GM18505 (cell line): ENCODE measurements at regions not wholly inside any gene's neighbourhood (a gene's known extent, or its start where the extent isn't known, plus 50 kb on each side); places are given as distances from the start of the nearest gene placed in this dataset.

ENCODE experiments used
- ATAC-seq: cut with Tn5 transposase; IDR thresholded peaks from one replicate; pipeline ENCODE4 v1.9.1; 2021; ENCODE audit not compliant: unreplicated experiment
- POLR2A ChIP-seq: IDR thresholded peaks from 4 replicates; pipeline ENCODE4 v1.6.1; 2011; ENCODE audit warnings: borderline replicate concordance; ENCODE audit not compliant: insufficient read depth, insufficient read length; ENCODE audit errors: extremely low read depth

GRCh38 chr5:156000115-156000514, 326.8 kb upstream of the SGCD start:
- no peak for ATAC-seq
- no peak for TF ChIP-seq POLR2A

DNA sequence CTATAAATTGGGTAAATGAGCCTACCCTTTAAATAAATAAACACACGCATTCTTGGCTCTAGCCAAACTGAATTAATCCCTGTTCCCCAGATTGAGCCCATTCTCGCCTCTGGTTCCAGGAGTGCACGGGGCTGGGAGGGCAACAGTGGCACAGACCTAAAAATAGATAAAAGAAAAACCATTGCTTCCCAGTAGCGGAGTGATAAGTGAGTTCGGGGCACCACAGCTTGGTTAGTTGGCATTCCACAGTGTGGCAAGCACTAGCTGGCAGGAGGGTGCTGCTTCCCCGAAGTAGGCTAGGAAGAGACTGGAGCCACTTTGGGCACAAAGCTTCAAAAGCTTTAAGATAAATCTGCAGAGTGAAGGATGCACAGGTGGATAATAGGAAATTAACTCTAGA, 322.2 kb upstream of the SGCD start:
- TF ChIP-seq POLR2A = no peak
- ATAC-seq = no peak

DNA sequence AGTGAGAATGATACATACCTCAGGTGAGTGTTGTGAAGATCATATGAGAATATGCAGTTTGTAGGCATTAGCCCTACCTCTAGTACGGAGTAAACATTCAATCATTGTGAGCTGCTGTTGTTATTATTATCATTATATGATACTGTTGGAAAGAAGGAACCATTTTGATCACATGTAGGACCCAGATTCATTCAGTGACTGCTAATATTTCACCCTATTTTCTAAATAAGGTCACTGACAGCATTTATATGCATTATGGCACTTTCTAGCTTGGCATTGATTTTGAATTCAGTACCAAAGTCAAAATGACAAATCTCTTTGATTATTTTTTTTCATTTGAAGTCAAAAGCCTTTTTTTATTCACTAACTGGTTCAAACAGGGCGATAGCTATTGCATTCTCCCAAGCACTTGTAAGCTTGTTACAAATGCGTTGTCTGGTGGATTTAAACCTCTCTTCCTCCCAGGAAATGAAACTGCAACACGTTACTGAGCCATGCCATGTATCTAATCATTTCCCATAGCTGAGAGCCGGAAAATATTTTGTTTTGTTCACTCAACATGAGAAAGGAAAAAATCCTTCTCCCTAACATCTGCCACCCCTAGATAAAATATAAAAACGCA, 320.8 kb upstream of the SGCD start:
- ATAC-seq = no peak
- TF ChIP-seq POLR2A = no peak

DNA sequence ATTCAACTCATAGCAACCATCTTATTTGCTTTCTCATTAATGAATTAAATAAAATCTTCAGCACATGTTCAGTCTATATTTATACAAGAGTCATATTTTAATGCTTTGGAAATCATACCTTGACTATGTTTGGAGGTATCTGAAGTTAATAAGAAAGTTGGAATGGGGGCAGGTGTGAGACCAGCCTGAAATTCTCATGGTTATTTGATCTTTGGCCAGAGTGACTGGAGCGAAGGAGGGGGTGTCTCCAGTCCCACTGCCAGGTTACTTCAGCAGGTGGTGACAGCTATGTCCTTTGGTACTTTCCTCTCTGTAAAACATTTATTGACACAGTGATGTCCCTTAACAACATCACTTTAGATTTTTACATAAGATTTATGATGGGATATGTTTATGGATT, 318.1 kb upstream of the SGCD start:
- ATAC-seq = no peak
- no peak for TF ChIP-seq POLR2A

- no peak for ATAC-seq
- no peak for TF ChIP-seq POLR2A
Measured at GRCh38 chr5:156009583-156009982, 317.4 kb upstream of the SGCD start.

- ATAC-seq = no peak
- no peak for TF ChIP-seq POLR2A
Measured at GRCh38 chr5:156015137-156015536, 311.8 kb upstream of the SGCD start.

- TF ChIP-seq POLR2A = no peak
- no peak for ATAC-seq
Measured at GRCh38 chr5:156019130-156019529, 307.8 kb upstream of the SGCD start.

- no peak for ATAC-seq
- TF ChIP-seq POLR2A = no peak
Measured at GRCh38 chr5:156019571-156020180, 307.3 kb upstream of the SGCD start.

GRCh38 chr5:156020647-156021046, 306.3 kb upstream of the SGCD start:
- no peak for ATAC-seq
- TF ChIP-seq POLR2A = no peak

- TF ChIP-seq POLR2A = no peak
- ATAC-seq = peak; percentile 68
Measured at GRCh38 chr5:156021866-156022265, 305.1 kb upstream of the SGCD start.

GRCh38 chr5:156025656-156026055, 301.3 kb upstream of the SGCD start:
- TF ChIP-seq POLR2A = no peak
- no peak for ATAC-seq

- no peak for ATAC-seq
- TF ChIP-seq POLR2A = no peak
Measured at GRCh38 chr5:156031181-156031580, 295.8 kb upstream of the SGCD start.

- ATAC-seq = no peak
- TF ChIP-seq POLR2A = no peak
Measured at GRCh38 chr5:156036640-156037039, 290.3 kb upstream of the SGCD start.

- no peak for TF ChIP-seq POLR2A
- no peak for ATAC-seq
Measured at GRCh38 chr5:156037151-156037909, 289.6 kb upstream of the SGCD start.
